Astrocyte of the cerebellum (primary cell): ENCODE measurements at regions not wholly inside any gene's neighbourhood (a gene's known extent, or its start where the extent isn't known, plus 50 kb on each side); places are given as distances from the start of the nearest gene placed in this dataset.

Source experiments
- DNase-seq: peaks from one replicate; pipeline ENCODE4 v3.0.0-alpha.2; 2011; ENCODE audit warnings: low read depth
- H3K4me3 ChIP-seq: 2 replicates; pipeline ENCODE4 v1.5.1; 2011; ENCODE audit warnings: mild to moderate bottlenecking, low read depth, low read length, moderate library complexity
- CTCF ChIP-seq: IDR thresholded peaks from 2 replicates; pipeline ENCODE4 v1.5.1; 2012; ENCODE audit warnings: low read length, low read depth, moderate library complexity, mild to moderate bottlenecking; ENCODE audit errors: missing control alignments
- in situ Hi-C: cut with HindIII; loops from 2 replicates; pipeline ENCODE4 v1.10.0; 2017; ENCODE audit warnings: low sequenced_read_pairs

- no peak overlapping the region for H3K4me3 ChIP-seq
- DNase-seq, result no peak
- TF ChIP-seq CTCF, result no peak
- in situ Hi-C loops, result no loop called here
Observed at GRCh38 chr2:122446761-122447160, 691.3 kb downstream of the TSN start.

DNA sequence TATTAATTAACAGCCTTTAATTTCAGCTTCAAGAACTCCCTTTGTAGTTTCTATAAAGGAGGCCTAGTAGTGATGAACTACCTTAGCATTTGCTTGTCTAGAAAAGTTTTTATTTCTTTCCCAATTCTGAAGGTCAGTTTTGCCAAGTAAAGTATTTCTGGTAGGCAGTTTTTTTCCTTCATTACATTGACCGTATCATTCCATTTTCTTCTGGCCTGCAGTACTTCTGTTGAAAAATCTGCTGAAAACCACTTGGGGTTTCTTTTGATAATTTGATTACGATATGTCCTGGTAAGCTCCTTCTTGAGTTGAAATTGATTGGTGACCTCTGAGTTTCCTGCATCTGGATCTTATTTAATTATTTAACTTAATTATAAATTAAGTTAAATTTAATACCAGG, 691.8 kb downstream of the TSN start:
- no peak overlapping the region for H3K4me3 ChIP-seq
- in situ Hi-C loops, result no loop called here
- DNase-seq, result no peak
- TF ChIP-seq CTCF, result no peak

DNA sequence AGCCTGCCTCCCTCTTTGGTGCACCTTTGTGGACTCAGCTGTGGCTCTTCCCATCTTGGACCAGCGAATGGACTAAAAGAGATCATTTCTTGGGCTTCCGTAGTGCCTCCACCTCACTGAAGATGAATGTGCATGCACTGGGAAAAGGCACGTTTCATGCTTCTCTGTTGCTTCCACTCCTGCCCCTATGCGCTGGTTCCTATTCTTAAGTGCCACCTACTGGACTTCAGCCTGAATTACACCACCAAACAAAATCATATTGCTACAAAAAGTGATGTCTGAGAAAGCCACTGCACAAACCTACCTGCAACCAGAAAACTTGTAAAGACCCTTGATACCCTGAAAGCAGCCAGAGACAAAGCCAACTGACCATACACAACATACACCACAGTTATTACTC, 695.6 kb downstream of the TSN start:
- no peak for DNase-seq
- in situ Hi-C loops, result no loop called here
- peak; percentile 44 for TF ChIP-seq CTCF
- H3K4me3 ChIP-seq, result no peak overlapping the region

- in situ Hi-C loops, result no loop called here
Observed at GRCh38 chr2:122451697-122452096, 696.2 kb downstream of the TSN start.

GRCh38 chr2:122469147-122469546, 713.7 kb downstream of the TSN start:
- TF ChIP-seq CTCF, result no peak
- H3K4me3 ChIP-seq, result no peak overlapping the region
- in situ Hi-C loops, result no loop called here
- no peak for DNase-seq

More at GRCh38 chr2:122451697-122452096, 696.2 kb downstream of the TSN start:
- no peak overlapping the region for H3K4me3 ChIP-seq
- TF ChIP-seq CTCF, result no peak
- DNase-seq, result no peak

DNA sequence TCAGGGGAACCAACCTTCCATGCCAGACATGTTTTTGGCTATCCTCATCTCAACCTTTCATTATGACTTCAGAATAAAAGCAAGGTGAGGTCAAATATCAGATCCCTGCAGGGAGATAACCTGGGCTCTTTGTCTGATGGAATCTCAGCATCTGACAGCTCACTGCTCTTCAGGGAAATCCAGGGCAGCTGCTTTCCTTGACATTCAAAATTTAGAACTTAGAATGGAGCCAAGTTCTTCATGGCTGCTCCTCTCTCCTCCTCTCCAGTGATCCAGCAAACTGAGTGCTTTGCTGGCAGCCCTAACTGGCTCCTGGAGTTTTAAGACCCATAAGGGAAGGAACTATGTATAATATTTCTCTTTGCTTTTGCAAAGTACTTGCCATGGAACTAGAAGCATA, 716.3 kb downstream of the TSN start:
- H3K4me3 ChIP-seq, result no peak overlapping the region
- in situ Hi-C loops, result no loop called here
- DNase-seq, result no peak
- no peak for TF ChIP-seq CTCF

DNA sequence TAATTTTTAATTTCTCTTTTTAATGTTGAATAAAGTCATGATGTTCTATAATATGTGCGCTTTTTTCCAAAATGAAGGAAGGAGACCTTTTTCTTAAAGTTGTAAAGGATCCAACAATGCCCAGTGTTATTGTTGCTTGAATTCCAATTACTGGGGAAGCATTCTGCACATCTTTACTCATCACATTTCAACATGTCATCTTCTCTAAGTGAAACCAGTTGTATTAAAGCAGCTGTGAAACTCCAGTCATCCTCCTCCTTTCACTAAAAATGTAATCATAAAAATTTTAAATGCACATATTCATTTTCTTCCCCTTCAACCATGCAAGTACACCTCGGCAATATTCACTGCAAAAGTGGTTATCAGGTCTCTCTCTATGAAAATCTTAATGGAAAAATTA, 722.7 kb downstream of the TSN start:
- TF ChIP-seq CTCF, result no peak
- no peak for DNase-seq
- no peak overlapping the region for H3K4me3 ChIP-seq
- in situ Hi-C loops, result no loop called here
